H1 (cell line): ENCODE measurements at regions not wholly inside any gene's neighbourhood (a gene's known extent, or its start where the extent isn't known, plus 50 kb on each side); places are given as distances from the start of the nearest gene placed in this dataset.

Source experiments
- CTCF ChIA-PET: fragments of 300-600 bp; sonication (Branson Sonifier 250); formaldehyde crosslinking; loops from one replicate; lab custom pipeline; 2021; ENCODE audit not compliant: partially characterized antibody; lab: Charles Lee
- POLR2A ChIA-PET: fragments of 300-600 bp; sonication (Branson Sonifier 250); formaldehyde crosslinking; loops from one replicate; lab custom pipeline; 2021; ENCODE audit warnings: inconsistent platforms; ENCODE audit not compliant: partially characterized antibody; lab: Charles Lee
- DNase-seq, 2 experiments: peaks; one replicate each; pipeline versions ENCODE4 v3.0.0 to v3.0.0-alpha.2; 2010 to 2022; ENCODE audit warnings: low spot score in 2 of 2, low read depth in 1 of 2, mixed read lengths in 1 of 2
- FAIRE-seq: peaks from 2 replicates; lab custom pipeline; 2011; peaks lifted over from hg19 to GRCh38; lab: Jason Lieb, UNC
- H2AFZ ChIP-seq: 2 replicates; pipeline ENCODE4 v1.8.1; 2012; ENCODE audit warnings: low read length, inconsistent platforms
- H2AK5ac ChIP-seq: 2 replicates; pipeline ENCODE4 v1.6.1; 2013; ENCODE audit warnings: low read depth, low read length
- H2BK120ac ChIP-seq: replicated peaks from 2 replicates; pipeline ENCODE3; 2013; ENCODE audit warnings: low read depth, low read length, inconsistent platforms
- H2BK12ac ChIP-seq: 2 replicates; pipeline ENCODE4 v1.6.1; 2013; ENCODE audit warnings: low read depth, low read length
- H2BK15ac ChIP-seq: 2 replicates; pipeline ENCODE4 v1.6.1; 2013; ENCODE audit warnings: low read length
- H2BK20ac ChIP-seq: 2 replicates; pipeline ENCODE4 v1.6.1; 2013; ENCODE audit warnings: low read length
- H2BK5ac ChIP-seq: 2 replicates; pipeline ENCODE4 v1.6.1; 2013; ENCODE audit warnings: low read depth, low read length
- H3K14ac ChIP-seq: 2 replicates; pipeline ENCODE4 v1.6.1; 2013; ENCODE audit warnings: inconsistent platforms; ENCODE audit not compliant: insufficient read length
- H3K18ac ChIP-seq: 2 replicates; pipeline ENCODE4 v1.6.1; 2013; ENCODE audit warnings: low read length; ENCODE audit errors: extremely low read depth
- H3K23ac ChIP-seq: 2 replicates; pipeline ENCODE4 v1.6.1; 2013; ENCODE audit warnings: inconsistent platforms; ENCODE audit not compliant: insufficient read length
- H3K23me2 ChIP-seq: 2 replicates; pipeline ENCODE4 v1.6.1; 2013; ENCODE audit warnings: low read depth, low read length
- H3K27ac ChIP-seq: 2 replicates; pipeline ENCODE4 v1.6.1; 2011; ENCODE audit warnings: low read depth, low read length, inconsistent platforms
- H3K27me3 ChIP-seq, 4 experiments: replicated peaks in 1 of 4; 1 replicate in 1 of 4; 2 replicates in 3 of 4; pipeline versions ENCODE4 v1.6.1 to v1.8.1; 2011 to 2013; ENCODE audit warnings: low read length in 3 of 4, mild to moderate bottlenecking in 3 of 4, inconsistent platforms in 2 of 4, mixed read lengths in 2 of 4, moderate library complexity in 1 of 4; ENCODE audit not compliant: control insufficient read depth in 3 of 4, insufficient read depth in 3 of 4; ENCODE audit errors: extremely low read depth in 1 of 4
- H3K36me3 ChIP-seq, 4 experiments: 2 replicates each; pipeline versions ENCODE4 v1.6.1 to v1.8.1; 2011 to 2013; ENCODE audit warnings: mild to moderate bottlenecking in 4 of 4, low read length in 3 of 4, moderate library complexity in 2 of 4, control low read depth in 1 of 4, inconsistent platforms in 1 of 4; ENCODE audit not compliant: insufficient read depth in 4 of 4, control insufficient read depth in 2 of 4
- H3K4ac ChIP-seq: replicated peaks from 2 replicates; pipeline ENCODE3; 2013; ENCODE audit warnings: low read length, low read depth, mixed read lengths, inconsistent platforms; ENCODE audit not compliant: insufficient read length
- H3K4me1 ChIP-seq, 4 experiments: replicated peaks in 1 of 4; 1 replicate in 1 of 4; 2 replicates in 3 of 4; pipeline versions ENCODE4 v1.6.1 to v1.8.1; 2011 to 2013; ENCODE audit warnings: low read length in 3 of 4, inconsistent platforms in 2 of 4, mixed read lengths in 1 of 4; ENCODE audit not compliant: insufficient read depth in 4 of 4, control insufficient read depth in 3 of 4
- H3K4me2 ChIP-seq, 2 experiments: 2 replicates each; pipeline versions ENCODE4 v1.6.1 to v1.8.1; 2011 to 2013; ENCODE audit warnings: low read depth in 2 of 2, low read length in 2 of 2, control low read depth in 1 of 2, inconsistent platforms in 1 of 2, mild to moderate bottlenecking in 1 of 2; ENCODE audit not compliant: insufficient read depth in 1 of 2
- H3K4me3 ChIP-seq, 4 experiments: fragments of 200-600, 300-600 bp in 1 of 4; sonication (generic), shearing (Covaris generic), sonication (Bioruptor Twin) in 1 of 4; 2 replicates each; pipeline versions ENCODE4 v1.5.1 to v1.8.1; 2011 to 2016; ENCODE audit warnings: low read length in 4 of 4, low read depth in 3 of 4, control low read depth in 2 of 4, inconsistent platforms in 2 of 4, mild to moderate bottlenecking in 2 of 4, mixed read lengths in 1 of 4, moderate library complexity in 1 of 4; ENCODE audit not compliant: insufficient read depth in 2 of 4; ENCODE audit errors: extremely low read depth in 1 of 4
- H3K56ac ChIP-seq: replicated peaks from 2 replicates; pipeline ENCODE3; 2013; ENCODE audit warnings: low read depth, mild to moderate bottlenecking, mixed read lengths, low read length, inconsistent platforms; ENCODE audit not compliant: insufficient read length
- H3K79me1 ChIP-seq: 2 replicates; pipeline ENCODE4 v1.6.1; 2013; ENCODE audit warnings: low read depth, low read length, control low read depth
- H3K79me2 ChIP-seq, 2 experiments: 2 replicates each; pipeline versions ENCODE4 v1.6.1 to v1.8.1; 2012 to 2013; ENCODE audit warnings: low read length in 2 of 2, mild to moderate bottlenecking in 2 of 2, inconsistent platforms in 1 of 2; ENCODE audit not compliant: insufficient read depth in 2 of 2, control insufficient read depth in 1 of 2
- H3K9ac ChIP-seq, 4 experiments: replicated peaks in 1 of 4; 1 replicate in 1 of 4; 2 replicates in 3 of 4; pipeline versions ENCODE4 v1.6.1 to v1.8.1; 2011 to 2013; ENCODE audit warnings: low read depth in 3 of 4, low read length in 3 of 4, control low read depth in 2 of 4, mild to moderate bottlenecking in 2 of 4, moderate library complexity in 2 of 4, inconsistent platforms in 1 of 4; ENCODE audit errors: extremely low read depth in 1 of 4
- H3K9me3 ChIP-seq, 2 experiments: 2 replicates each; pipeline versions ENCODE4 v1.6.1 to v1.8.1; 2012 to 2013; ENCODE audit warnings: mild to moderate bottlenecking in 2 of 2, moderate library complexity in 2 of 2, control low read depth in 1 of 2, inconsistent platforms in 1 of 2, low read depth in 1 of 2, low read length in 1 of 2, mixed read lengths in 1 of 2; ENCODE audit not compliant: insufficient read depth in 2 of 2
- H4K20me1 ChIP-seq, 2 experiments: replicated peaks in 1 of 2; 2 replicates each; pipeline versions ENCODE3 to v1.8.1; 2011 to 2013; ENCODE audit warnings: inconsistent platforms in 2 of 2, low read length in 2 of 2, mild to moderate bottlenecking in 1 of 2; ENCODE audit not compliant: insufficient read depth in 2 of 2, control insufficient read depth in 1 of 2
- H4K5ac ChIP-seq: 2 replicates; pipeline ENCODE4 v1.6.1; 2013; ENCODE audit warnings: low read length, low read depth, mixed read lengths, inconsistent platforms; ENCODE audit not compliant: insufficient read length
- H4K8ac ChIP-seq: 2 replicates; pipeline ENCODE4 v1.8.0; 2013; ENCODE audit warnings: mild to moderate bottlenecking, moderate library complexity, low read length, inconsistent platforms; ENCODE audit not compliant: insufficient read depth; ENCODE audit errors: extremely low read depth
- H4K91ac ChIP-seq: replicated peaks from 2 replicates; pipeline ENCODE3; 2013; ENCODE audit warnings: low read length, mixed read lengths, inconsistent platforms; ENCODE audit not compliant: insufficient read length
- BACH1 ChIP-seq: IDR thresholded peaks from 2 replicates; pipeline ENCODE4 v1.6.1; 2012; ENCODE audit warnings: low read length, improper control_type of control experiment
- BCL11A ChIP-seq, 2 experiments: IDR thresholded peaks; one replicate each; pipeline ENCODE4 v1.6.1; 2011; ENCODE audit warnings: low read depth in 2 of 2, low read length in 2 of 2, mild to moderate bottlenecking in 2 of 2
- CHD1 ChIP-seq: IDR thresholded peaks from 2 replicates; pipeline ENCODE4 v1.6.1; 2012; ENCODE audit warnings: low read depth, low read length, improper control_type of control experiment
- EP300 ChIP-seq, 2 experiments: IDR thresholded peaks; 1 replicate in 1 of 2; 2 replicates in 1 of 2; pipeline ENCODE4 v1.6.1; 2011 to 2012; ENCODE audit warnings: low read depth in 2 of 2, low read length in 2 of 2, mild to moderate bottlenecking in 2 of 2, borderline replicate concordance in 1 of 2, inconsistent platforms in 1 of 2, moderate library complexity in 1 of 2
- HDAC2 ChIP-seq, 2 experiments: fragments of 300-600 bp in 1 of 2; sonication (generic) in 1 of 2; IDR thresholded peaks; 2 replicates each; pipeline ENCODE4 v1.6.1; 2011 to 2012; ENCODE audit warnings: low read depth in 2 of 2, low read length in 2 of 2, mild to moderate bottlenecking in 2 of 2, moderate library complexity in 2 of 2, borderline replicate concordance in 1 of 2, inconsistent platforms in 1 of 2
- KDM1A ChIP-seq: fragments of 200-600, 300-600 bp; sonication (generic); IDR thresholded peaks from 2 replicates; pipeline ENCODE4 v1.7.1; 2016; ENCODE audit warnings: mild to moderate bottlenecking, low read length, borderline replicate concordance
- RXRA ChIP-seq: IDR thresholded peaks from 2 replicates; pipeline ENCODE4 v1.6.1; 2011; ENCODE audit warnings: low read depth, mild to moderate bottlenecking, low read length, moderate library complexity; ENCODE audit not compliant: insufficient read depth
- SP4 ChIP-seq: IDR thresholded peaks from 2 replicates; pipeline ENCODE4 v1.6.1; 2012; ENCODE audit warnings: low read length, inconsistent platforms
- SUZ12 ChIP-seq: fragments of 200-600 bp; sonication (generic); IDR thresholded peaks from 2 replicates; pipeline ENCODE4 v1.6.1; 2012; ENCODE audit warnings: mild to moderate bottlenecking, inconsistent platforms, low read length, moderate library complexity, mixed read lengths
- TCF12 ChIP-seq: IDR thresholded peaks from 2 replicates; pipeline ENCODE4 v1.6.1; 2011; ENCODE audit warnings: low read depth, mild to moderate bottlenecking, low read length
- WGBS, 2 experiments: shearing (Covaris generic) in 1 of 2; methylation state at CpG; one replicate each; pipeline versions ENCODE4 v1.1.6 to v1.1.7; 2013 to 2015; ENCODE audit warnings: low lambda C conversion rate in 2 of 2, mixed read lengths in 2 of 2, inconsistent platforms in 1 of 2, low coverage in 1 of 2, missing lambda C conversion rate in 1 of 2; ENCODE audit not compliant: insufficient replicate concordance in 2 of 2, insufficient coverage in 1 of 2, insufficient read length in 1 of 2; ENCODE audit errors: extremely low coverage in 1 of 2, missing lambda C conversion rate in 1 of 2; 5-methylcytosine and 5-hydroxymethylcytosine counted together

- Histone ChIP-seq H2BK120ac (no peak overlapping the region), H3K79me2 (no peaks in the 10 kb centered on the region), H4K5ac (no peak overlapping the region), H3K23me2 (no peaks in the 10 kb centered on the region), H4K20me1 (no peaks in the 10 kb centered on the region), H3K56ac (no peak overlapping the region), H3K4me2 (no peak overlapping the region), H2AK5ac (no peak overlapping the region), H3K27me3 (no peaks in the 10 kb centered on the region), H3K18ac (no peak overlapping the region), H3K14ac (no peak overlapping the region), H3K9ac (no peak overlapping the region), H3K23ac (no peak overlapping the region), H3K4me1 (no peaks in the 10 kb centered on the region), H3K79me1 (no peaks in the 10 kb centered on the region), H4K91ac (no peak overlapping the region), H2BK20ac (no peak overlapping the region), H4K8ac (no peak overlapping the region), H2BK5ac (no peak overlapping the region), H3K27ac (no peak overlapping the region), H3K9me3 (no peaks in the 10 kb centered on the region), H3K36me3 (no peaks in the 10 kb centered on the region), H2BK12ac (no peak overlapping the region), H3K4me3 (no peak overlapping the region), H2AFZ (peak overlapping the region; percentile 48; the same call in 1 of the 2 replicates), H2BK15ac (no peak overlapping the region), H3K4ac (no peak overlapping the region)
- POLR2A ChIA-PET = no interaction called here
- FAIRE-seq (no peak), DNase-seq (no peak)
- CTCF ChIA-PET = interaction anchor here (0.7 to 1.1 kb wide), 3 partner anchors 13 to 417 kb away, joined by 3 read pairs; no protein-coding TSS in a partner anchor
- 91% methylated on average over 8 of the region's 8 CpGs; no CpG with 5 or more reads in 1 of the 2 experiments for WGBS, 2 experiments
- TF ChIP-seq SUZ12 (no peak), KDM1A (no peak), BCL11A (IDR thresholded peaks at IDR 0.05; ENCODE audit: low read depth in 2 of 2, low read length in 2 of 2) (no peak), EP300 (IDR thresholded peaks at IDR 0.05; ENCODE audit: borderline replicate concordance in 1 of 2, low read depth in 2 of 2, low read length in 2 of 2) (no peak), HDAC2 (IDR thresholded peaks at IDR 0.05; ENCODE audit: borderline replicate concordance in 1 of 2, low read depth in 2 of 2, low read length in 2 of 2) (no peak), BACH1 (no peak), RXRA (no peak), TCF12 (no peak), SP4 (no peak), CHD1 (no peak)
Observed at GRCh38 chr2:180540761-180541160, 439.6 kb upstream of the UBE2E3 start.
